GM21360 (cell line): ENCODE measurements at regions not wholly inside any gene's neighbourhood (a gene's known extent, or its start where the extent isn't known, plus 50 kb on each side); places are given as distances from the start of the nearest gene placed in this dataset.

Experiments
- ATAC-seq: cut with Tn5 transposase; IDR thresholded peaks from one replicate; pipeline ENCODE4 v1.9.1; 2021; ENCODE audit warnings: mild to moderate bottlenecking, moderate library complexity; ENCODE audit not compliant: unreplicated experiment

GRCh38 chr4:116449764-116450163 lies 635.6 kb downstream of the TRAM1L1 start:
- ATAC-seq, result no peak

GRCh38 chr4:116444117-116444516 lies 641.3 kb downstream of the TRAM1L1 start:
- ATAC-seq, result no peak

- ATAC-seq, result no peak
Observed at GRCh38 chr4:116438981-116439729, 646.2 kb downstream of the TRAM1L1 start.

- ATAC-seq, result no peak
Observed at GRCh38 chr4:116438417-116438816, 647.0 kb downstream of the TRAM1L1 start.

- ATAC-seq, result no peak
Observed at GRCh38 chr4:116427666-116428065, 657.7 kb downstream of the TRAM1L1 start.

- no peak for ATAC-seq
Observed at GRCh38 chr4:116413222-116413621, 672.2 kb downstream of the TRAM1L1 start.

- no peak for ATAC-seq
Observed at GRCh38 chr4:116401293-116401692, 684.1 kb downstream of the TRAM1L1 start.

- no peak for ATAC-seq
Observed at GRCh38 chr4:116400480-116400879, 684.9 kb downstream of the TRAM1L1 start.

- no peak for ATAC-seq
Observed at GRCh38 chr4:116397714-116398113, 687.7 kb downstream of the TRAM1L1 start.

- no peak for ATAC-seq
Observed at GRCh38 chr4:116397291-116397690, 688.1 kb downstream of the TRAM1L1 start.

GRCh38 chr4:116395408-116395807 lies 690.0 kb downstream of the TRAM1L1 start:
- no peak for ATAC-seq

- ATAC-seq, result no peak
Observed at GRCh38 chr4:116391020-116391419, 694.4 kb downstream of the TRAM1L1 start.

- no peak for ATAC-seq
Observed at GRCh38 chr4:116389139-116389538, 696.2 kb downstream of the TRAM1L1 start.

- no peak for ATAC-seq
Observed at GRCh38 chr4:116387937-116388474, 697.4 kb downstream of the TRAM1L1 start.

- no peak for ATAC-seq
Observed at GRCh38 chr4:116386856-116387255, 698.5 kb downstream of the TRAM1L1 start.

GRCh38 chr4:116385583-116385982 lies 699.8 kb downstream of the TRAM1L1 start:
- no peak for ATAC-seq

GRCh38 chr4:116374815-116375214 lies 710.6 kb downstream of the TRAM1L1 start:
- no peak for ATAC-seq

- no peak for ATAC-seq
Observed at GRCh38 chr4:116362583-116362982, 722.8 kb downstream of the TRAM1L1 start.

- no peak for ATAC-seq
Observed at GRCh38 chr4:116361790-116362189, 723.6 kb downstream of the TRAM1L1 start.

- peak; percentile 96 for ATAC-seq
Observed at GRCh38 chr4:116358633-116359222, 726.6 kb downstream of the TRAM1L1 start.

GRCh38 chr4:116357758-116358157 lies 727.6 kb downstream of the TRAM1L1 start:
- ATAC-seq, result no peak

- no peak for ATAC-seq
Observed at GRCh38 chr4:116346750-116347149, 738.6 kb downstream of the TRAM1L1 start.
